Activated naive CD8-positive, alpha-beta T cell treated with anti-CD3 and anti-CD28 coated beads, Interleukin-2, amount 10 ng/mL, durations not matched to agents 7 days and 5 days (primary cell): ENCODE measurements at regions not wholly inside any gene's neighbourhood (a gene's known extent, or its start where the extent isn't known, plus 50 kb on each side); places are given as distances from the start of the nearest gene placed in this dataset.
A peak's percentile ranks its signal among the peaks of the same experiment; 100 is the strongest.

ENCODE experiments used
- ATAC-seq: fragments of 150-1000 bp; cut with Tn5 transposase; one replicate; pipeline ENCODE4 v1.10.0; 2021; ENCODE audit warnings: low read depth, moderate library complexity
- POLR2A ChIA-PET: fragments of 350-600 bp; sonication (Branson Sonifier 250); formaldehyde crosslinking; loops from one replicate; lab custom pipeline; 2021; ENCODE audit warnings: antibody characterized with exemption; lab: Charles Lee
- DNase-seq: peaks from one replicate; pipeline ENCODE4 v3.0.0; 2021
- H3K27ac Mint-ChIP-seq: one replicate; pipeline ENCODE4 v1.8.0; 2022; ENCODE audit warnings: mild to moderate bottlenecking, mixed read lengths
- H3K27me3 Mint-ChIP-seq: one replicate; pipeline ENCODE4 v1.8.0; 2022; ENCODE audit warnings: mild to moderate bottlenecking, moderate library complexity, mixed read lengths
- H3K36me3 Mint-ChIP-seq: one replicate; pipeline ENCODE4 v1.8.0; 2021; ENCODE audit warnings: mild to moderate bottlenecking, mixed read lengths
- H3K4me1 Mint-ChIP-seq: one replicate; pipeline ENCODE4 v1.8.0; 2021; ENCODE audit warnings: mixed read lengths
- H3K4me3 Mint-ChIP-seq: one replicate; pipeline ENCODE4 v1.8.0; 2022; ENCODE audit warnings: mild to moderate bottlenecking, moderate library complexity, mixed read lengths
- H3K9me3 Mint-ChIP-seq: one replicate; pipeline ENCODE4 v1.8.0; 2021; ENCODE audit warnings: mixed read lengths

DNA sequence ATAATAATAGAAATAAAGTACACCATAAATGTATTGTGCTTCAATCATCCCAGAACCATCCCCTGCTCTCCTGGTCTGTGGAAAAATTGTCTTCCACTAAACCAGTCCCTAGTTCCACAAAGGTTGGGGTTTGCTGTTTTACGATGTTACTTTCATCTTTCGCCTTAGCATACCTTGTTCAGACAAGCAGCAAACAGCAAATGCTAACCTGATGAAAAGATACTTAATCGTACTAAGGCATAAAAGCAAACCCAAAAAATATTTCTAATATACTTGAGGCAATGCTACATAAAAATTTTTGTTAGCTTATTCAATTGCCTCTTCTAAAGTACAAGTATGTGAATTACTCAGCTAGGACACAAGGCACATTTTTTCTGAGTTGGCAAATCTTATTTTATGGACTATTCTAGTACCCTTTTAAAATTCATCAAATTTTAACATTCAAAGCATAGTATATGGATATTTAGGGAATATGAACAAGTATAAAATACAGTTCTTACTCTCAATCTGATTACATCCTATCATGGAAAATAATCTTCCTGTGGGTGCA, 97.1 kb upstream of the PLEKHG7 start:
- DNase-seq, result no peak
- Mint-ChIP-seq H3K4me1 (peaks cover 7% of the 10 kb centered on the region), H3K27me3 (no peaks in the 10 kb centered on the region), H3K9me3 (peaks cover 14% of the 10 kb centered on the region), H3K27ac (no peak overlapping the region), H3K4me3 (no peak overlapping the region), H3K36me3 (peaks cover 7% of the 10 kb centered on the region)
- POLR2A ChIA-PET, result no interaction called here
- no peak for ATAC-seq

DNA sequence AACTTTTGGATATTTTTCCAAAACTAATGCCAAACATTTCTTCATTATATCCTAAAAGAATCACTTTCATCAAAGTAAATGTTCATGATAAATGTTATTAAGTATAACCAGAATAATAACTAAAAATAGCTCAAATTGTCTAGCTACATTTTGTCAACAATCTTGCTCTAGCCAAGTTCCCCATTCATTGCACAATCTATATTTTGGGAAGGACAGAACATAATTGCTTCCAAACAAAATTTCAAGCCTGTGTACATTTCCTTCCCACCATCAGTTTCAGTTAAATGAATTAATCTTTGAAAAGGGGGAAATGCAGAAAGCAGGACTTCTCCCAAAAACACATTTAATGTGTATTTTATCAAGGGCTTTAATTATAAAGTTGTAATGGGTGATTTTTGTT, 98.0 kb upstream of the PLEKHG7 start:
- peaks cover 9% of the 10 kb centered on the region for H3K36me3 Mint-ChIP-seq
- ATAC-seq, result no peak

DNA sequence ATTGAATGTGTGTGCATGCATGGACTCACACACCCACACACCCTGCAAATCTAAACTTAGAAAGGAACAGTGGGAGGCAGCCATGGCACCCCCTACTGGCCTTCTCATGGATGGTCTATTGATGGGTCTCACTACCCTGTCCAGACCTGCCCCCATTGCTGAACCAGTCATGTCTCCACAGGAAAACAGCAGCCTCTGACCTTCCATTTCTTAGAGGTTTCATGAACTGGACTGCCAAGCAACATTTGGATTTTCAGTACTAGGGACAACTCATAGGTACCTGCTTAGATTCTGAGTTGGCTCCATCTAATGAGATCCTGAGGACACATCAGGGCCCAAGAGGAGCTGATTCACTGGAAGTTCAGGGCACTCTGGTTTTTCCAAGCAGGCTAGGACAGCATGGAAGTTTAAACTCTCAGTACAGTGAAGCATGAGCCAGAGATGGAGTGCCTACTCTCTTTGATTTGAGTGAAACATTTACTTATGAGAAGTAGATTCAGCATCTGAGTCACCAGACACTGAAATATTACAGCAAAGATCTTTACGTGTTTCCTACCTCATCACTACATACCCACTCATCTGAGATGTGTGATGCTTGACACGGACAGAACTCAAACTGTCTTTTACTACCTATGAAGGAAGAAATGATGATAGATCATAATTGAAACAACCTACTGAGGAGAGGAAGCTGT, 98.9 kb upstream of the PLEKHG7 start:
- H3K9me3 Mint-ChIP-seq, result peaks cover 25% of the 10 kb centered on the region
- no peak overlapping the region for H3K27ac Mint-ChIP-seq
- peaks cover 7% of the 10 kb centered on the region for H3K4me1 Mint-ChIP-seq
- no peak overlapping the region for H3K4me3 Mint-ChIP-seq
- ATAC-seq, result no peak
- no peaks in the 10 kb centered on the region for H3K27me3 Mint-ChIP-seq
- POLR2A ChIA-PET, result no interaction called here
- no peak for DNase-seq
- H3K36me3 Mint-ChIP-seq, result peaks cover 14% of the 10 kb centered on the region

More for the DNA sequence above, 98.0 kb upstream of the PLEKHG7 start:
- DNase-seq, result no peak
- H3K27ac Mint-ChIP-seq, result no peak overlapping the region
- POLR2A ChIA-PET, result no interaction called here
- no peak overlapping the region for H3K4me3 Mint-ChIP-seq
- no peaks in the 10 kb centered on the region for H3K27me3 Mint-ChIP-seq
- H3K4me1 Mint-ChIP-seq, result peaks cover 7% of the 10 kb centered on the region
- H3K9me3 Mint-ChIP-seq, result peaks cover 17% of the 10 kb centered on the region

DNA sequence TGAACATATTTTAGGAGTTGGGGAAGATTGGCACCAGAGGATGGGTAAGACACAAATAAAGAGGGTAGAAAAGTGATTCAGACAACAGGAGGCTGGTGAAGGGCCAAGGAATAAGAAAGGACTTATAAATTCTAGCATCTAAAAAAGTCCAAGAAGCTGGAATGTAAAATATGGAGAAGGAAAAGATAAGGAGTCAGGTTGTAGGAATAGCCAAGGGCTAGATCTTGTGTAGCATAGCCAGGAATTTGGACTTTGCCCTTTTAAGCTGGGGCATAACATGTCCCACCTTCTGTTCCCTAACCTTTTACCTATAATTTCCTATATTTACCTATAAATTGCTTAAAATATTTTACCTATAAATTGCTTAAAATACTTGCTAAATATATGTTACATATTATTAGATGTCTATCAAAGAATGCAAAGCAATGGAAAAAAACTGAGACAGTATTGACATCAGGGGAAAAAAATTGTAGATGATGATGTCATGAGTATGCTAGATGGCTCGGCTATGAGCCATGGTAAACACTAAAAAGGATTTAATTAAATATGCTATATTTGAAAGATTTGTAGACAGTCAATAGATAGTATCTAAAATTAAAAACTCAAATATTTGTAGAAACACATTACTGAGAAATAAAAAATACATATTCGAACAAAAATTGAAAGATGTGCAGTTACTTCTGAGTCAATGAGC, 99.7 kb upstream of the PLEKHG7 start:
- peaks cover 4% of the 10 kb centered on the region for H3K4me1 Mint-ChIP-seq
- H3K36me3 Mint-ChIP-seq, result peaks cover 20% of the 10 kb centered on the region
- H3K4me3 Mint-ChIP-seq, result no peak overlapping the region
- no peak for DNase-seq
- no peak overlapping the region for H3K27ac Mint-ChIP-seq
- ATAC-seq, result no peak
- H3K27me3 Mint-ChIP-seq, result no peaks in the 10 kb centered on the region
- POLR2A ChIA-PET, result no interaction called here
- peaks cover 30% of the 10 kb centered on the region for H3K9me3 Mint-ChIP-seq

DNA sequence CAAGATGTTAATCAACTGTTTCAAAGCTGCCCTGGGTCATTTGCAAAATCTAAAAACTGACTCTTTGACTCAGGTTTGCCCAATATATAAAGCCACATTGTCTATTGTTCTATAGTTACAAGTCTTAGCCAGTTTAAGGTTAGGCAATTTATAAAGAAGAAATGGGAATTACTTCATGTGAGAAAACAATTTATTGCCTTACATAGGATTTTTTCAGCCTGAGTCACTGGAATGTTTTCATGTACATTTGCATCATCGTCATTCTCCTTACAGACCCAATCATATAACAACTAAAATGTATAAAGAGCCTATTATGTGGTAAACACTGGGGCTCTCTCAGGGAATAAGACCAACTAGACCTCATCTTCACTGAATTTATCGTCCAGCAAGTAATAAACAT, 100.3 kb upstream of the PLEKHG7 start:
- Mint-ChIP-seq H3K4me1 (peaks cover 3% of the 10 kb centered on the region), H3K27me3 (no peaks in the 10 kb centered on the region), H3K4me3 (no peak overlapping the region), H3K36me3 (peaks cover 20% of the 10 kb centered on the region), H3K9me3 (peaks cover 34% of the 10 kb centered on the region), H3K27ac (no peak overlapping the region)
- no peak for ATAC-seq
- POLR2A ChIA-PET, result no interaction called here
- no peak for DNase-seq

DNA sequence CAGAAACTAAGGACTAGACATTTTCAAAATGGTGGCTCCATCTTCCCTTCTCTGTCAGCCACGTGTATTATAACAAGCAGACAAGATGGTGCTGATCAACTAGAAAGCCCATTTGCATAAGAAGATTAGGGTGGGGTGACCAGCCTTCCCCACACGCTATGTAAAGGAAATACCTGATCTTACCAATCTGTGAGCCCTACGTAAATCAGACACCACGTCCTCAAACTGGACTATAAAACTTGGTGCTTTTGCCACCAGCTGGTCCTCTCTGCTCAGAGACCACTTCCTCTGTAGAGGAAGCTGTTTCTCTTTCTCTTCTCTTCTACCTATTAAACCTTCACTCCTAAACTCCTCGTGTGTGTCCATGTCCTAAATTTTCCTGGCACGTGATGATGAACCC, 101.1 kb upstream of the PLEKHG7 start:
- Mint-ChIP-seq H3K9me3 (peaks cover 34% of the 10 kb centered on the region), H3K36me3 (peaks cover 20% of the 10 kb centered on the region), H3K27me3 (no peaks in the 10 kb centered on the region), H3K4me1 (peaks cover 3% of the 10 kb centered on the region), H3K27ac (peak overlapping the region; percentile 29), H3K4me3 (no peak overlapping the region)
- DNase-seq (no peak), ATAC-seq (no peak)
- POLR2A ChIA-PET, result no interaction called here

DNA sequence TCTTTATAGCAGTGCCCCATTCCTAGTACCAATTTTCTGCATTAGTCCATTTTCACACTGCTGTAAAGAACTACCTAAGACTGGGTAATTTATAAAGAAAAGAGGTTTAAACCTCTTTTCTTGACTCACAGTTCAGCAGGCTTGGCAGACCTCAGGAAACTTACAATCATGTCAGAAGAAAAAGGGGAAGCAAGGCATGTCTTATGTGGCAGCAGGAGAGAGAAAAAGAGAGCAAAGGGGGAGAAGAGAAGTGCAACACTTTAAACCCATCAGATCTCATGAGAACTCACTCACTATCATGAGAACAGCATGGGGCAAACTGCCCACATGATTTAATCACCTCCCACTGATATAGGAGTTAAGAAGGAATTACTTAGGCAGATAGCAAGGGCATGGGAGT, 101.6 kb upstream of the PLEKHG7 start:
- Mint-ChIP-seq H3K27me3 (no peaks in the 10 kb centered on the region), H3K36me3 (peaks cover 20% of the 10 kb centered on the region), H3K27ac (no peak overlapping the region), H3K4me1 (peaks cover 3% of the 10 kb centered on the region), H3K9me3 (peaks cover 34% of the 10 kb centered on the region), H3K4me3 (no peak overlapping the region)
- no peak for ATAC-seq
- no peak for DNase-seq
- POLR2A ChIA-PET, result no interaction called here

DNA sequence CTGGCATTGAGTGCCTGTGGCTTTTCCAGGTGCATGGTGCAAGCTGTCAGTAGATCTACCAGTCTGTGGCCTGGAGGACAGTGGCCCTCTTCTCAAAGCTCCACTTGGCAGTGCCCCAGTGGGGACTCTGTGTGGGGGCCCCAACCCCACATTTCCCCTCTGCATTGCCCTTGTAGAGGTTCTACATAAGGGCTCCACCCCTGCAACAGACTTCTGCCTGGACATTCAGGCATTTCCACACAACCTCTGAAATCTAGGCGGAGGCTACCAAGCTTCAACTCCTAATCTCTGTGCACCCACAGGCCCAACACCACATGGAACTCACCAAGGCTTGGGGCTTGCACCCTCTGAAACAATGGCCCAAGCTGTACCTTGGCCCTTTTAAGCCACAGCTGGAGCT, 102.7 kb upstream of the PLEKHG7 start:
- DNase-seq (no peak), ATAC-seq (no peak)
- Mint-ChIP-seq H3K4me1 (peaks cover 7% of the 10 kb centered on the region), H3K9me3 (peaks cover 38% of the 10 kb centered on the region), H3K4me3 (no peak overlapping the region), H3K27me3 (no peaks in the 10 kb centered on the region), H3K36me3 (peaks cover 24% of the 10 kb centered on the region), H3K27ac (no peak overlapping the region)
- POLR2A ChIA-PET, result no interaction called here

DNA sequence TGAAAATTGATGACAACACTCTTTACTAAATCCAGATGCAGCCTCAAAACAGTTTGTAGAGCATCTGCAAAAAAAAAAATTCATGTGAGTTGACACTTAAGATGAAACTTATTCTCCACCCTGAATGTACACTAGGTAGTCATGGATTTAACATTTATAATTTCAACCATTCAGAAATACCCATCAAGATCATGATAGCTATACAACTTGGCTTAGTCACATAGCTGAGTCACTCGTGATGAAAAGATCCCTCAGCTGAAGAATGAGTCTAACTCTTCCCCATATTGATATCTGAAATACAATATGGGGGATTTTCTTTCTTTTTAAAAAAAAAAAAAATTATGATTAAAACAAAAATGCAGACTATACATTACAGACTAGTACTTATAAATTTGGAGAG, 104.8 kb upstream of the PLEKHG7 start:
- H3K9me3 Mint-ChIP-seq, result peaks cover 39% of the 10 kb centered on the region
- H3K4me3 Mint-ChIP-seq, result no peak overlapping the region
- DNase-seq (no peak), ATAC-seq (no peak)
- peaks cover 31% of the 10 kb centered on the region for H3K36me3 Mint-ChIP-seq
- POLR2A ChIA-PET, result no interaction called here
- no peak overlapping the region for H3K27ac Mint-ChIP-seq
- H3K4me1 Mint-ChIP-seq, result peaks cover 23% of the 10 kb centered on the region
- H3K27me3 Mint-ChIP-seq, result no peaks in the 10 kb centered on the region

DNA sequence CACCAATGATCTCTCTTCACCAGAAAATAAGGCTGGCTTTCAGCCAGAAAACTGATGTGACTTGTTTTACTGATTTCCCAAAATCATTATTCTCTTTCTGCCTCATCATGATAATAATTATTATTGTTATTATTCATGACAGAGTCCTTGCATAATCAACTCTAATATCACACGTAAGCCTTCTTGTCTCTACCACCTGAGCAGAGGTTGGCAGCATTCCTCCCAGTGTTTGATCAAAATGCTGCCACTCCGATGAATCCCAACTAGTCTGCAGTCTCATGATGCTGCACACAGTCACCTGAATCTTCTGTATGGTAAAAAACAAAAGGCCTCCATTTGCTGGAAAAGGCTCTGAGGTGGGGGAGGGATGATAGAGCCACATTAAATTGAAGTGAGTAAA, 105.7 kb upstream of the PLEKHG7 start:
- Mint-ChIP-seq H3K4me3 (no peak overlapping the region), H3K27ac (no peak overlapping the region), H3K4me1 (peaks cover 26% of the 10 kb centered on the region), H3K9me3 (peaks cover 38% of the 10 kb centered on the region), H3K27me3 (no peaks in the 10 kb centered on the region), H3K36me3 (peaks cover 34% of the 10 kb centered on the region)
- POLR2A ChIA-PET, result no interaction called here
- DNase-seq (no peak), ATAC-seq (no peak)

DNA sequence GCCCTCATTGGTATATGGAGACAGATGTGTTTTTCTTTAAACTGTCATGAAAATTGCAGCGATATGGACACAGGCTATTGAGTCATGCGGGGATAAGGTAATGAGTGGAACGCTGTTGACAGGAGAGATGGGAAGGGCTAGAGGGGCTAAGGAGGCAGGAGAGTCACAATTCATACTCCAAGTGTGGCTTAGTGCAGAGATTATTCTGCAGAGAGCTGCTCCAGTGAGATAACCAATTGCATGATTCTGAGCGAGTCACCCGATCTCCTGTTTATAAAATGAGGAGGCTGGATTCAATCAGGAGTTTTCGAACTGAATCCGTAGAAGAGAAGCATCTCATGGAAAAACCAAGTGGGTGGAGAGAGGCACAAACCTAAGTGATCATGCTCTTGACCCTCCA, 106.4 kb upstream of the PLEKHG7 start:
- no peak for DNase-seq
- peaks cover 34% of the 10 kb centered on the region for H3K9me3 Mint-ChIP-seq
- POLR2A ChIA-PET, result no interaction called here
- peaks cover 24% of the 10 kb centered on the region for H3K4me1 Mint-ChIP-seq
- H3K27ac Mint-ChIP-seq, result no peak overlapping the region
- no peaks in the 10 kb centered on the region for H3K27me3 Mint-ChIP-seq
- no peak overlapping the region for H3K4me3 Mint-ChIP-seq
- peaks cover 33% of the 10 kb centered on the region for H3K36me3 Mint-ChIP-seq
- no peak for ATAC-seq

DNA sequence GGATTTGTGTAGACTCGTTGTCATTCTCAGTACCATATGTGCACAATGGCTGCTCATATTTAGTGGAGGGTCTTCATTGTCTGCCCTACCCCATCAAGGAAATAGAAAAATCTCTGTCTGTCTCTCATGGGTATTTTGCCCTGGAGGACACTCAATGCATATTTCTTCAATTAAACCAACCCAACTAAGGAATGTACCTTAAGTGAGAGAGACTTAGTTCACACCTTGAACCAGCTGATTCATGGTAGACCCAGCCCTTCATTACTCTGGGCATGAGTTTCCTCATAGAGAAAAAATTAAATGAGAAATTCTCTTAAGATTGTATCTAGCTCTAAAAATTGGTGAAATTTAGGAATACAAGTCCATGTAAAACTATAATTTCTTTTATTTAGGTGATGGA, 107.1 kb upstream of the PLEKHG7 start:
- H3K4me3 Mint-ChIP-seq, result no peak overlapping the region
- peak overlapping the region; percentile 4 for H3K27ac Mint-ChIP-seq
- H3K36me3 Mint-ChIP-seq, result peaks cover 29% of the 10 kb centered on the region
- no peak for ATAC-seq
- no peak for DNase-seq
- POLR2A ChIA-PET, result no interaction called here
- peaks cover 27% of the 10 kb centered on the region for H3K9me3 Mint-ChIP-seq
- H3K27me3 Mint-ChIP-seq, result no peaks in the 10 kb centered on the region
- peaks cover 25% of the 10 kb centered on the region for H3K4me1 Mint-ChIP-seq

DNA sequence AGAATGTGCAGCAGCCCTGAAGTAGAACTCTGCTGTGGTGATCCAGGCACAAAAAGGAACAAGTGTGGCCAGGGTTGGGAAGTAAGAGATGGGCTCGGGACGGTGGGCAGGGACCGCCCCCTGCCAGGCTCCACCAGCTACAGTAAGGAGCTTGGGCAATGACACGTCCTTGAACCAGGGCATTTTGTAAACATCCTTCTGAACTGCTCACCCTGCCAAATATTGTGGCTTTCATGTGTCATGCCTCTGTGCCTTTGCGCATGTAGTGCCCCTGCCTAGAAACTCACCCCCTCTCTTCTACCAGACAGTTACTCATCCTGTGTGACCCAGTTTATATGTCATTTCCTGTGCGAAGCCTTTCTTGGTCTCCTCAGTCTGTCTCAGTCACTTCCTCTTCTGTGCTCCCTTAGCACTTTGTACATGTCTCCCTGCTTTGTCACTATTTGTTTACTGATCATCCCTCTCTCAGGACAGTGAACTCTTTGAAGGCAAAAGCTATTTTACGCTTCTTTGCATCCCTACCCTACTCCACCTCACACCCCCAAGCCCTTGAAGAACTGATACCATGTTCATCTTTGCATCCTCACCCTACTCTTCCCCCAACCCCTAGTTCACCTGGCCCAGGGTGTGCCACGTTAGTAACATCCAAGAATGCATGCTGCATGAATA, 108.9 kb upstream of the PLEKHG7 start:
- peaks cover 29% of the 10 kb centered on the region for H3K36me3 Mint-ChIP-seq

More for the DNA sequence above, 108.9 kb upstream of the PLEKHG7 start:
- peak overlapping the region; percentile 95 for H3K27ac Mint-ChIP-seq
- ATAC-seq (peak; percentile 100), DNase-seq (peak; percentile 46)
- H3K9me3 Mint-ChIP-seq, result peaks cover 21% of the 10 kb centered on the region
- POLR2A ChIA-PET, result interaction anchor here (1.0 to 1.6 kb wide), 2 partner anchors 335 to 448 kb away, joined by 3 to 5 read pairs; partner anchors contain the start of genes BTG1 and EEA1
- peaks cover 25% of the 10 kb centered on the region for H3K4me1 Mint-ChIP-seq
- H3K27me3 Mint-ChIP-seq, result no peaks in the 10 kb centered on the region
- peak overlapping the region; percentile 74 for H3K4me3 Mint-ChIP-seq
